ENCODE measurements at regions not wholly inside any gene's neighbourhood (a gene's known extent, or its start where the extent isn't known, plus 50 kb on each side); places are given as distances from the start of the nearest gene placed in this dataset.

DNA sequence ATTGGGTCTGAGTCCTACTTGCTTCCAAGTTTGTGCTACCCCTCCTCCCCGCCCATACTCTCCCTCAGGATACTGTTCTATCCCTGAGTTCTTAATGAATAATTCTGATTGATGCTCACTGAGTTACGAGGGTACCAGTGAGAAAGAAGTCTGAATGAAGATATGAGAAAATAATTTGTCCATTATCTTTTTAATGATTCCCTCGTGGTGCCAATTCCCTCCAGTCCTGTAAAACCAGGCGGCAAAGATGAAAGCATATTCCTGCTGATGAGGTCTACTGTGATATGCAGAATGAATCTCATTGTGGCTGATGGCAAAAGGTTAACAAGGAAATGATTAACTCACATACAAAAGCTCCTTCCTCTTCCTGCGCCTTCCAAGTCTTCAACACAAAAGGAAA is 650.2 kb upstream of the SLC39A10 start:
- no peaks in the 10 kb centered on the region for H3K4me1 ChIP-seq (ENCODE audit: control insufficient read depth in 2 of 2, insufficient read depth in 2 of 2, low read length in 2 of 2)
- H4K20me1 ChIP-seq (ENCODE audit: control insufficient read depth, insufficient read depth, low read length, poor library complexity, severe bottlenecking) = no peaks in the 10 kb centered on the region
- ChIA-PET POLR2A (no interaction called here), CTCF (no interaction called here)
- no peak overlapping the region for H3K9ac ChIP-seq (ENCODE audit: low read length)
- no peaks in the 10 kb centered on the region for H3K79me2 ChIP-seq (ENCODE audit: control insufficient read depth, insufficient read depth, low read length)
- intact Hi-C loops (cut with micrococcal nuclease) = no loop called here
- Mint-ChIP-seq H3K4me1 (no peaks in the 10 kb centered on the region), H3K9me3 (ENCODE audit: insufficient read depth) (no peaks in the 10 kb centered on the region), H3K4me3 (no peak overlapping the region), H3K27ac (no peak overlapping the region), H3K27me3 (no peaks in the 10 kb centered on the region)
- WGBS (ENCODE audit: insufficient coverage) = no CpG with 5 or more reads among the region's 5 CpGs
- no peak overlapping the region for H3K27ac ChIP-seq (ENCODE audit: low read length in 2 of 2)
- H3K9me3 ChIP-seq (ENCODE audit: control extremely low read depth in 1 of 3, control insufficient read depth in 2 of 3, insufficient read depth in 1 of 3, low read length in 2 of 3) = no peaks in the 10 kb centered on the region
- H2AFZ ChIP-seq (ENCODE audit: insufficient read depth, low read depth, low read length, poor library complexity, severe bottlenecking) = no peak overlapping the region
- no peaks in the 10 kb centered on the region for H3K36me3 ChIP-seq (replicated peaks in 1 of 2; ENCODE audit: control extremely low read depth in 1 of 2, control insufficient read depth in 1 of 2, extremely low read depth in 1 of 2, insufficient read depth in 2 of 2, low read length in 1 of 2)
- TF ChIP-seq EZH2 (IDR thresholded peaks at IDR 0.05; ENCODE audit: borderline replicate concordance, insufficient read depth, low read depth, low read length, poor library complexity, severe bottlenecking) = no peak
- TF ChIP-seq, protein P1, sequence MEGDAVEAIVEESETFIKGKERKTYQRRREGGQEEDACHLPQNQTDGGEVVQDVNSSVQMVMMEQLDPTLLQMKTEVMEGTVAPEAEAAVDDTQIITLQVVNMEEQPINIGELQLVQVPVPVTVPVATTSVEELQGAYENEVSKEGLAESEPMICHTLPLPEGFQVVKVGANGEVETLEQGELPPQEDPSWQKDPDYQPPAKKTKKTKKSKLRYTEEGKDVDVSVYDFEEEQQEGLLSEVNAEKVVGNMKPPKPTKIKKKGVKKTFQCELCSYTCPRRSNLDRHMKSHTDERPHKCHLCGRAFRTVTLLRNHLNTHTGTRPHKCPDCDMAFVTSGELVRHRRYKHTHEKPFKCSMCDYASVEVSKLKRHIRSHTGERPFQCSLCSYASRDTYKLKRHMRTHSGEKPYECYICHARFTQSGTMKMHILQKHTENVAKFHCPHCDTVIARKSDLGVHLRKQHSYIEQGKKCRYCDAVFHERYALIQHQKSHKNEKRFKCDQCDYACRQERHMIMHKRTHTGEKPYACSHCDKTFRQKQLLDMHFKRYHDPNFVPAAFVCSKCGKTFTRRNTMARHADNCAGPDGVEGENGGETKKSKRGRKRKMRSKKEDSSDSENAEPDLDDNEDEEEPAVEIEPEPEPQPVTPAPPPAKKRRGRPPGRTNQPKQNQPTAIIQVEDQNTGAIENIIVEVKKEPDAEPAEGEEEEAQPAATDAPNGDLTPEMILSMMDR (IDR thresholded peaks at IDR 0.05) = no peak
- H3K4me2 ChIP-seq (replicated peaks; ENCODE audit: low read depth, low read length, poor library complexity, severe bottlenecking) = no peak overlapping the region
- H3K4me3 ChIP-seq (ENCODE audit: control extremely low read depth in 1 of 5, extremely low read depth in 1 of 5, insufficient read depth in 1 of 5, low read depth in 2 of 5, low read length in 4 of 5) = no peak overlapping the region
- ATAC-seq (ENCODE audit: low read depth) = no peak
- H3K27me3 ChIP-seq (replicated peaks in 1 of 4; ENCODE audit: control extremely low read depth in 1 of 4, control insufficient read depth in 3 of 4, insufficient read depth in 4 of 4, low read length in 3 of 4) = no peaks in the 10 kb centered on the region
- DNase-seq = no peak

DNA sequence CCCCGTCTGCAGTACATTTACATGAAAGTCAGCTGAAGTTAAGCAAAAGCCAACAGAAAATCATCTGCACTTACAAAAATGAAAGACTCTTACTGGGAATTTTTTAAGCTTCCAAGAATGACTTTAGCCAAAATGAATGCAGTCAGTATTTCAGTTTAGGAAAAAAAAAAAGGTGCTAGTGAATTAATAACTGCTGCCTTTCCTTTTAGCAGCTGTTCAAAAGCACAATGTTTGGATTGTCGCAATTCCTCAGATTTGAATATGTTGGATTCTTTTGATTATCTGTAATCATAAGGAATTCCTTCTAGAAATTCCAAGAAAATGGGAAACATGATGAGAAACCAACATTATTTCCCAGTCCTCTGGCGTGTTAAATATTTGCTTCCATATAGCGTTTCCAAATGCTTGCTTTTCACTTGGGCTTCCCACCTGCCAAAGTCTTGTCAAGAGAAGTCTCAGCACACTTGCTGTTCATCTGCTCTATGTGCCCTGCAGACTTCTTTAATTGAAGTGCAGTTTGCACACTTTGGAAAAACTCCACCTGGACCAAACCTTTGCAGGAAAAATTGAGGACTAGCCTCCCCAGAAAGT is 653.0 kb upstream of the SLC39A10 start:
- H3K27ac Mint-ChIP-seq = no peak overlapping the region
- POLR2A ChIA-PET = no interaction called here
- TF ChIP-seq, protein P1 (IDR thresholded peaks at IDR 0.05) = no peak
- no peak for TF ChIP-seq EZH2 (IDR thresholded peaks at IDR 0.05; ENCODE audit: borderline replicate concordance, insufficient read depth, low read depth, low read length, poor library complexity, severe bottlenecking)
- H3K4me3 ChIP-seq (ENCODE audit: control extremely low read depth in 1 of 5, extremely low read depth in 1 of 5, insufficient read depth in 1 of 5, low read depth in 2 of 5, low read length in 4 of 5) = no peak overlapping the region
- no peak for DNase-seq
- H3K9me3 ChIP-seq (ENCODE audit: control extremely low read depth in 1 of 3, control insufficient read depth in 2 of 3, insufficient read depth in 1 of 3, low read length in 2 of 3) = no peaks in the 10 kb centered on the region
- H3K9me3 Mint-ChIP-seq (ENCODE audit: insufficient read depth) = no peaks in the 10 kb centered on the region
- H3K27me3 Mint-ChIP-seq = no peaks in the 10 kb centered on the region
- 100% methylated on average over 2 of the region's 4 CpGs for WGBS (ENCODE audit: insufficient coverage)
- no peak overlapping the region for H3K9ac ChIP-seq (ENCODE audit: low read length)
- no peaks in the 10 kb centered on the region for H3K4me1 ChIP-seq (ENCODE audit: control insufficient read depth in 2 of 2, insufficient read depth in 2 of 2, low read length in 2 of 2)
- CTCF ChIA-PET = no interaction called here
- H3K36me3 ChIP-seq (replicated peaks in 1 of 2; ENCODE audit: control extremely low read depth in 1 of 2, control insufficient read depth in 1 of 2, extremely low read depth in 1 of 2, insufficient read depth in 2 of 2, low read length in 1 of 2) = no peaks in the 10 kb centered on the region
- H3K4me3 Mint-ChIP-seq = no peak overlapping the region
- ATAC-seq (ENCODE audit: low read depth) = no peak
- no peaks in the 10 kb centered on the region for H3K27me3 ChIP-seq (replicated peaks in 1 of 4; ENCODE audit: control extremely low read depth in 1 of 4, control insufficient read depth in 3 of 4, insufficient read depth in 4 of 4, low read length in 3 of 4)
- intact Hi-C loops (cut with micrococcal nuclease) = no loop called here
- H3K4me2 ChIP-seq (replicated peaks; ENCODE audit: low read depth, low read length, poor library complexity, severe bottlenecking) = no peak overlapping the region
- H3K27ac ChIP-seq (ENCODE audit: low read length in 2 of 2) = no peak overlapping the region
- no peak overlapping the region for H2AFZ ChIP-seq (ENCODE audit: insufficient read depth, low read depth, low read length, poor library complexity, severe bottlenecking)
- H4K20me1 ChIP-seq (ENCODE audit: control insufficient read depth, insufficient read depth, low read length, poor library complexity, severe bottlenecking) = no peaks in the 10 kb centered on the region
- no peaks in the 10 kb centered on the region for H3K79me2 ChIP-seq (ENCODE audit: control insufficient read depth, insufficient read depth, low read length)
- H3K4me1 Mint-ChIP-seq = no peaks in the 10 kb centered on the region

All from B cell (primary cell).